ENCODE measurements at regions not wholly inside any gene's neighbourhood (a gene's known extent, or its start where the extent isn't known, plus 50 kb on each side); places are given as distances from the start of the nearest gene placed in this dataset.

DNA sequence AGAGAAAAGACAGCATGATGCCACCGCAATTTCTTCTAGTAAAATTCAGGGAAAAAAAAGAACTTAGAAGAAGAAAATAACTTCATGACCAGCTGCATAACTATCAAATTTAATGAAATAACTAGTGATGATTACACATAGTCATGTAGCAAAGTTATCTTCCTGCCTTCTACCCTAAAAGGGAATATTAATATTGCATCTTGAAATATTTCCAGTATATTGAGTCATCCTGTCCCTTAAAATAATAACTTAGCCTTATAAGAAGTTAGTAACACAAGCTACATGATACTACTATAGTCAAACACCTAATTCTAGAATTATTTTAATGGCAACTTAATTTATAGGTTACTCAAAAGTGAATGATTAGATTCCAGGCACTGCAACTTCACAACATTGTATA, 289.2 kb downstream of the KLF12 start:
- Histone ChIP-seq H4K20me1 (ENCODE audit: insufficient read depth, poor library complexity, severe bottlenecking) (no peaks in the 10 kb centered on the region), H2AFZ (no peak overlapping the region), H3K9me3 (ENCODE audit: low read depth) (no peaks in the 10 kb centered on the region), H3K4me3 (no peak overlapping the region), H3K79me2 (no peaks in the 10 kb centered on the region), H3K36me3 (replicated peaks; ENCODE audit: insufficient read depth, low read depth) (no peaks in the 10 kb centered on the region), H3K4me1 (ENCODE audit: insufficient read depth) (peaks cover 3% of the 10 kb centered on the region), H3K27me3 (no peaks in the 10 kb centered on the region), H3K27ac (no peak overlapping the region), H3K9me2 (replicated peaks; ENCODE audit: insufficient read depth) (no peaks in the 10 kb centered on the region), H3K4me2 (no peak overlapping the region)
- TF ChIP-seq EZH2 (IDR thresholded peaks at IDR 0.05; ENCODE audit: borderline replicate concordance), result no peak
- TF ChIP-seq CTCF (IDR thresholded peaks at IDR 0.05; ENCODE audit: poor library complexity), result no peak
- TF ChIP-seq EZH2phosphoT487 (IDR thresholded peaks at IDR 0.05; ENCODE audit: low read depth, severe bottlenecking, unreplicated experiment), result no peak
- no peak for DNase-seq (ENCODE audit: low spot score)
- WGBS (ENCODE audit: low lambda C conversion rate, missing lambda C conversion rate), result 91% methylated on average over 1 of the region's 1 CpG

DNA sequence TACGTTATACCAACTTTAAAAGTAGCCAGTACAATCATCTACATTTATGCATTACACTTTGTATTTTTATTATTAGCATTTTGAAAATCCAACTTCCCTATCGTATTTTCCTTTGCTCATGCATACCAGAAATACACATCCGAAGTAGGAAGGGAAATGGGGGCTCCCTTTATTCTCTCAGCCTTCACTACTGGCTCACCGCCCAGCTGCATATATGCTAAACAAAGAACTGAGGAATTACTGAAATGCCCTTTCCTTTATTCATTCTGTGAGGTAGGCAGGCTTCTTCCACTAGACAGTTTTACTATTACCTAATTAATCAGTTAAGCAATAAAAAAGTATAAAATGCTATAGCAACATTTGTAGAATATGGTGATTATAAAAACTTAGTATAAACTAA, 291.6 kb downstream of the KLF12 start:
- no peaks in the 10 kb centered on the region for H4K20me1 ChIP-seq (ENCODE audit: insufficient read depth, poor library complexity, severe bottlenecking)
- no peaks in the 10 kb centered on the region for H3K9me3 ChIP-seq (ENCODE audit: low read depth)
- no peaks in the 10 kb centered on the region for H3K4me1 ChIP-seq (ENCODE audit: insufficient read depth)
- WGBS (ENCODE audit: low lambda C conversion rate, missing lambda C conversion rate), result 91% methylated on average over 4 of the region's 4 CpGs
- no peaks in the 10 kb centered on the region for H3K9me2 ChIP-seq (replicated peaks; ENCODE audit: insufficient read depth)
- no peak overlapping the region for H3K4me2 ChIP-seq
- no peaks in the 10 kb centered on the region for H3K79me2 ChIP-seq
- H3K27ac ChIP-seq, result no peak overlapping the region
- DNase-seq (ENCODE audit: low spot score), result no peak
- H3K27me3 ChIP-seq, result no peaks in the 10 kb centered on the region
- H3K4me3 ChIP-seq, result no peak overlapping the region
- no peak overlapping the region for H2AFZ ChIP-seq
- TF ChIP-seq EZH2phosphoT487 (IDR thresholded peaks at IDR 0.05; ENCODE audit: low read depth, severe bottlenecking, unreplicated experiment), result no peak
- no peak for TF ChIP-seq CTCF (IDR thresholded peaks at IDR 0.05; ENCODE audit: poor library complexity)
- no peak for TF ChIP-seq EZH2 (IDR thresholded peaks at IDR 0.05; ENCODE audit: borderline replicate concordance)
- no peaks in the 10 kb centered on the region for H3K36me3 ChIP-seq (replicated peaks; ENCODE audit: insufficient read depth, low read depth)

- Histone ChIP-seq H3K4me2 (no peak overlapping the region), H3K27ac (no peak overlapping the region), H3K36me3 (replicated peaks; ENCODE audit: insufficient read depth, low read depth) (no peaks in the 10 kb centered on the region), H3K9me3 (ENCODE audit: low read depth) (no peaks in the 10 kb centered on the region), H3K27me3 (no peaks in the 10 kb centered on the region), H2AFZ (no peak overlapping the region), H3K9me2 (replicated peaks; ENCODE audit: insufficient read depth) (no peaks in the 10 kb centered on the region), H3K79me2 (no peaks in the 10 kb centered on the region), H4K20me1 (ENCODE audit: insufficient read depth, poor library complexity, severe bottlenecking) (no peaks in the 10 kb centered on the region), H3K4me3 (no peak overlapping the region), H3K4me1 (ENCODE audit: insufficient read depth) (no peaks in the 10 kb centered on the region)
- TF ChIP-seq CTCF (IDR thresholded peaks at IDR 0.05; ENCODE audit: poor library complexity), result no peak
- TF ChIP-seq EZH2phosphoT487 (IDR thresholded peaks at IDR 0.05; ENCODE audit: low read depth, severe bottlenecking, unreplicated experiment), result no peak
- TF ChIP-seq EZH2 (IDR thresholded peaks at IDR 0.05; ENCODE audit: borderline replicate concordance), result no peak
- WGBS (ENCODE audit: low lambda C conversion rate, missing lambda C conversion rate), result 98% methylated on average over 5 of the region's 5 CpGs
- no peak for DNase-seq (ENCODE audit: low spot score)
Measured at GRCh38 chr13:73842184-73842583, 292.0 kb downstream of the KLF12 start.

DNA sequence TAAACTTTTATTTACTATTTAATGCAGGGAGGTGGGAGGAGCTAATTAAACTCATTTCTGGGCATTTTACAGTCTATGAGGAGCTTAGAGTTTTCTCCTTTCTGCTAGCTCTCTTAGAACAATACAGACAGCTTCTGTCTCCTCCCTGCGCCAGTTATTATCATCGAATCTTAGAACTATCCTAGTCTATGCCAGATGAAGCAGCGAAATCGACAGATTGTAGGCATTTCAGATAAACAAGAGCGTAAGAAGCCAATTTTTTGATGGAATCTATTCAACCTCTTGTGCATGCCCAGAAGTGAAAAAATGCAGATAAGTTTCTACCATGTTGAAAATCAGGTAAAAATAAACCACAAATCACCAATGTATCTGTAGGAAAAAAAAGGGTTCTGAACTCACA, 297.1 kb downstream of the KLF12 start:
- Histone ChIP-seq H3K36me3 (replicated peaks; ENCODE audit: insufficient read depth, low read depth) (no peaks in the 10 kb centered on the region), H3K4me2 (no peak overlapping the region), H3K4me1 (ENCODE audit: insufficient read depth) (no peaks in the 10 kb centered on the region), H3K4me3 (no peak overlapping the region), H3K9me2 (replicated peaks; ENCODE audit: insufficient read depth) (no peaks in the 10 kb centered on the region), H3K79me2 (no peaks in the 10 kb centered on the region), H3K27me3 (no peaks in the 10 kb centered on the region), H2AFZ (no peak overlapping the region), H3K27ac (no peak overlapping the region), H3K9me3 (ENCODE audit: low read depth) (no peaks in the 10 kb centered on the region), H4K20me1 (ENCODE audit: insufficient read depth, poor library complexity, severe bottlenecking) (no peaks in the 10 kb centered on the region)
- TF ChIP-seq CTCF (IDR thresholded peaks at IDR 0.05; ENCODE audit: poor library complexity) (no peak), EZH2 (IDR thresholded peaks at IDR 0.05; ENCODE audit: borderline replicate concordance) (no peak), EZH2phosphoT487 (IDR thresholded peaks at IDR 0.05; ENCODE audit: low read depth, severe bottlenecking, unreplicated experiment) (no peak)
- no peak for DNase-seq (ENCODE audit: low spot score)
- 94% methylated on average over 5 of the region's 5 CpGs for WGBS (ENCODE audit: low lambda C conversion rate, missing lambda C conversion rate)

Data from hepatocyte (in vitro differentiated cells).